GM12891 (cell line): ENCODE measurements at regions not wholly inside any gene's neighbourhood (a gene's known extent, or its start where the extent isn't known, plus 50 kb on each side); places are given as distances from the start of the nearest gene placed in this dataset.

Source experiments
- PAX5 ChIP-seq: IDR thresholded peaks from 2 replicates; pipeline ENCODE4 v1.6.1; 2011; ENCODE audit warnings: low read length, moderate library complexity, mild to moderate bottlenecking; ENCODE audit not compliant: insufficient read depth, severe bottlenecking
- POLR2A ChIP-seq: IDR thresholded peaks from 2 replicates; pipeline ENCODE4 v1.6.1; 2011; ENCODE audit warnings: low read depth, low read length, control low read depth
- POLR2AphosphoS5 ChIP-seq: IDR thresholded peaks from 2 replicates; pipeline ENCODE4 v1.6.1; 2011; ENCODE audit warnings: low read depth, low read length, control low read depth
- SPI1 ChIP-seq: IDR thresholded peaks from 2 replicates; pipeline ENCODE4 v1.6.1; 2011; ENCODE audit warnings: low read depth, low read length, control low read depth
- TAF1 ChIP-seq: IDR thresholded peaks from 2 replicates; pipeline ENCODE4 v1.6.1; 2011; ENCODE audit warnings: low read depth, low read length, control low read depth

- TF ChIP-seq POLR2AphosphoS5: no peak
- no peak for TF ChIP-seq POLR2A
- TF ChIP-seq PAX5: no peak
- no peak for TF ChIP-seq TAF1
- no peak for TF ChIP-seq SPI1
Observed at GRCh38 chr21:26320596-26320995, 150.0 kb upstream of the APP start.
